ENCODE measurements at regions not wholly inside any gene's neighbourhood (a gene's known extent, or its start where the extent isn't known, plus 50 kb on each side); places are given as distances from the start of the nearest gene placed in this dataset.

GRCh38 chr7:97409346-97409745 is 291.8 kb downstream of the SDHAF3 start:
- no peak for TF ChIP-seq ZBTB40 (IDR thresholded peaks at IDR 0.05; ENCODE audit: borderline replicate concordance)
- TF ChIP-seq SIN3A (IDR thresholded peaks at IDR 0.05; ENCODE audit: low read depth, low read length), result no peak
- no peak for TF ChIP-seq NFIC (IDR thresholded peaks at IDR 0.05; ENCODE audit: low read depth, low read length)
- no peak for TF ChIP-seq EZH2 (IDR thresholded peaks at IDR 0.05; ENCODE audit: borderline replicate concordance, control insufficient read depth, low read depth, low read length)
- TF ChIP-seq EP300 (IDR thresholded peaks at IDR 0.05; ENCODE audit: borderline replicate concordance in 1 of 2, control insufficient read depth in 1 of 2, low read depth in 2 of 2, low read length in 2 of 2), result no peak
- no peak for TF ChIP-seq HDGF (IDR thresholded peaks at IDR 0.05)
- TF ChIP-seq YY1 (IDR thresholded peaks at IDR 0.05; ENCODE audit: low read depth, low read length), result no peak
- TF ChIP-seq POLR2AphosphoS5 (IDR thresholded peaks at IDR 0.05; ENCODE audit: low read length), result no peak
- no peak for TF ChIP-seq HDAC2 (IDR thresholded peaks at IDR 0.05)
- TF ChIP-seq JUND (IDR thresholded peaks at IDR 0.05; ENCODE audit: low read depth, low read length), result no peak

All from GM12878 (cell line).